IMR-90 (cell line): ENCODE measurements at regions not wholly inside any gene's neighbourhood (a gene's known extent, or its start where the extent isn't known, plus 50 kb on each side); places are given as distances from the start of the nearest gene placed in this dataset.

Experiments
- BHLHE40 ChIP-seq: fragments of 150-350 bp; IDR thresholded peaks from 2 replicates; pipeline ENCODE4 v1.6.1; 2016; ENCODE audit warnings: mild to moderate bottlenecking, low read depth, low read length
- CEBPB ChIP-seq: IDR thresholded peaks from 2 replicates; pipeline ENCODE4 v1.6.1; 2012; ENCODE audit warnings: low read depth, low read length, improper control_type of control experiment
- CHD1 ChIP-seq: IDR thresholded peaks from 2 replicates; pipeline ENCODE4 v1.6.1; 2012; ENCODE audit warnings: low read depth, low read length, improper control_type of control experiment
- MAFK ChIP-seq: IDR thresholded peaks from 2 replicates; pipeline ENCODE4 v1.6.1; 2012; ENCODE audit warnings: low read depth, low read length, improper control_type of control experiment
- MAZ ChIP-seq: IDR thresholded peaks from 2 replicates; pipeline ENCODE4 v1.6.1; 2012; ENCODE audit warnings: low read depth, mild to moderate bottlenecking, low read length, improper control_type of control experiment, moderate library complexity, borderline replicate concordance
- MXI1 ChIP-seq: IDR thresholded peaks from 2 replicates; pipeline ENCODE4 v1.6.1; 2012; ENCODE audit warnings: low read depth, mild to moderate bottlenecking, low read length, moderate library complexity, borderline replicate concordance
- NFE2L2 ChIP-seq: fragments of 150-350 bp; IDR thresholded peaks from 2 replicates; pipeline ENCODE4 v1.6.1; 2016; ENCODE audit warnings: low read depth, mild to moderate bottlenecking, low read length
- POLR2A ChIP-seq: IDR thresholded peaks from 2 replicates; pipeline ENCODE4 v1.6.1; 2012; ENCODE audit warnings: mild to moderate bottlenecking, low read depth, low read length
- RAD21 ChIP-seq: IDR thresholded peaks from 2 replicates; pipeline ENCODE4 v1.6.1; 2012; ENCODE audit warnings: low read length, improper control_type of control experiment
- RFX5 ChIP-seq: IDR thresholded peaks from 2 replicates; pipeline ENCODE4 v1.8.0; 2012; ENCODE audit warnings: low read depth, mild to moderate bottlenecking, low read length, moderate library complexity
- SMC3 ChIP-seq: fragments of 150-350 bp; IDR thresholded peaks from 2 replicates; pipeline ENCODE4 v1.6.1; 2016; ENCODE audit warnings: low read depth, mild to moderate bottlenecking, antibody characterized with exemption, low read length, moderate library complexity
- TF ChIP-seq, protein P1 (sequence below): conservative IDR thresholded peaks from 2 replicates; pipeline ENCODE4 v1.5.1; 2012; ENCODE audit warnings: mild to moderate bottlenecking, low read depth, low read length, improper control_type of control experiment
- TF ChIP-seq, protein P2 (sequence below): fragments of 150-350 bp; IDR thresholded peaks from 2 replicates; pipeline ENCODE4 v1.6.1; 2017; ENCODE audit warnings: mild to moderate bottlenecking, antibody characterized with exemption, low read length, low read depth
- TF ChIP-seq, protein P3 (sequence below): fragments of 150-350 bp; IDR thresholded peaks from 2 replicates; pipeline ENCODE4 v1.6.1; 2016; ENCODE audit warnings: low read depth, mild to moderate bottlenecking, low read length, moderate library complexity, borderline replicate concordance

DNA sequence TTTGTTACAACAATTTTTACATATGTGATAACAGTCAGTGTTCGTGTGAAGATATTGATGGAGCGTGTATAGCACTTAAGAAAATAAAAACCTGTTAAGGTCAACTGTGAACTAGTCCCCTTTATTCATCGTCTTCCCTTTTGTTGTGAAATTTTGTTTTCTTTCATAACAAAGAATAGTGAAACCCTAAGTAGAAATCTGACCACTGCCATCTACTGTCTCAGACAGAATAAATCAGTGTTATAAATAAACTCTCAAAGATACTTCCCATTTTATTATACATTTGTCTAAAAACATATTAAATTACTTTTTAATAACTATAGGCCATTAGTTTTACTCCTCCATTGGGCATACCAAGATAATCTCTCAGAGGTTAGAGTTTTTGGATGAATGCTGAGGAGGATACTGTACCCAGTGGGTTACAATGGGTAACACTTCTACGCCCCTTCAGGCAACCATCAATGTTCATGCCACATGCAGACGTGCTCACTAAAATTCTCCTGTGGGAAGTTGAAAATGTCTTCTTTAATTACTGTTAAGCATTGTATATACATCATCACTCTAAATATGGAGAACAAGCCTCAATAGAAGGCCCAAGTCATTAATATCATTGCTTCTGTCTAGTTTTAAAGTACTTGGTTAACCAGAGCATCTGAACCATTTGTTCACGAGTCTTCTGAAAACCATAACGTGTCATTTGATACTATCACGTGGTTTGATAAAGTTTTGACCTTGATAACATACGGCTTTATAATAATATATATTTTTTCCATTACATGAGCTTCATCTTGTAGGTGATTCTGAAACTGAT, 171.2 kb downstream of the TMA16 start:
- TF ChIP-seq CHD1 (no peak), MAFK (no peak), POLR2A (no peak), MXI1 (no peak), RFX5 (no peak), SMC3 (no peak), MAZ (no peak), RAD21 (no peak), BHLHE40 (no peak), CEBPB (no peak), NFE2L2 (no peak)
- TF ChIP-seq, protein P1, sequence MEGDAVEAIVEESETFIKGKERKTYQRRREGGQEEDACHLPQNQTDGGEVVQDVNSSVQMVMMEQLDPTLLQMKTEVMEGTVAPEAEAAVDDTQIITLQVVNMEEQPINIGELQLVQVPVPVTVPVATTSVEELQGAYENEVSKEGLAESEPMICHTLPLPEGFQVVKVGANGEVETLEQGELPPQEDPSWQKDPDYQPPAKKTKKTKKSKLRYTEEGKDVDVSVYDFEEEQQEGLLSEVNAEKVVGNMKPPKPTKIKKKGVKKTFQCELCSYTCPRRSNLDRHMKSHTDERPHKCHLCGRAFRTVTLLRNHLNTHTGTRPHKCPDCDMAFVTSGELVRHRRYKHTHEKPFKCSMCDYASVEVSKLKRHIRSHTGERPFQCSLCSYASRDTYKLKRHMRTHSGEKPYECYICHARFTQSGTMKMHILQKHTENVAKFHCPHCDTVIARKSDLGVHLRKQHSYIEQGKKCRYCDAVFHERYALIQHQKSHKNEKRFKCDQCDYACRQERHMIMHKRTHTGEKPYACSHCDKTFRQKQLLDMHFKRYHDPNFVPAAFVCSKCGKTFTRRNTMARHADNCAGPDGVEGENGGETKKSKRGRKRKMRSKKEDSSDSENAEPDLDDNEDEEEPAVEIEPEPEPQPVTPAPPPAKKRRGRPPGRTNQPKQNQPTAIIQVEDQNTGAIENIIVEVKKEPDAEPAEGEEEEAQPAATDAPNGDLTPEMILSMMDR, result no peak
- TF ChIP-seq, protein P2, sequence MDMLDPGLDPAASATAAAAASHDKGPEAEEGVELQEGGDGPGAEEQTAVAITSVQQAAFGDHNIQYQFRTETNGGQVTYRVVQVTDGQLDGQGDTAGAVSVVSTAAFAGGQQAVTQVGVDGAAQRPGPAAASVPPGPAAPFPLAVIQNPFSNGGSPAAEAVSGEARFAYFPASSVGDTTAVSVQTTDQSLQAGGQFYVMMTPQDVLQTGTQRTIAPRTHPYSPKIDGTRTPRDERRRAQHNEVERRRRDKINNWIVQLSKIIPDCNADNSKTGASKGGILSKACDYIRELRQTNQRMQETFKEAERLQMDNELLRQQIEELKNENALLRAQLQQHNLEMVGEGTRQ, result no peak
- TF ChIP-seq, protein P3, sequence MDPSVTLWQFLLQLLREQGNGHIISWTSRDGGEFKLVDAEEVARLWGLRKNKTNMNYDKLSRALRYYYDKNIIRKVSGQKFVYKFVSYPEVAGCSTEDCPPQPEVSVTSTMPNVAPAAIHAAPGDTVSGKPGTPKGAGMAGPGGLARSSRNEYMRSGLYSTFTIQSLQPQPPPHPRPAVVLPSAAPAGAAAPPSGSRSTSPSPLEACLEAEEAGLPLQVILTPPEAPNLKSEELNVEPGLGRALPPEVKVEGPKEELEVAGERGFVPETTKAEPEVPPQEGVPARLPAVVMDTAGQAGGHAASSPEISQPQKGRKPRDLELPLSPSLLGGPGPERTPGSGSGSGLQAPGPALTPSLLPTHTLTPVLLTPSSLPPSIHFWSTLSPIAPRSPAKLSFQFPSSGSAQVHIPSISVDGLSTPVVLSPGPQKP, result no peak
